ENCODE measurements at regions not wholly inside any gene's neighbourhood (a gene's known extent, or its start where the extent isn't known, plus 50 kb on each side); places are given as distances from the start of the nearest gene placed in this dataset.

DNA sequence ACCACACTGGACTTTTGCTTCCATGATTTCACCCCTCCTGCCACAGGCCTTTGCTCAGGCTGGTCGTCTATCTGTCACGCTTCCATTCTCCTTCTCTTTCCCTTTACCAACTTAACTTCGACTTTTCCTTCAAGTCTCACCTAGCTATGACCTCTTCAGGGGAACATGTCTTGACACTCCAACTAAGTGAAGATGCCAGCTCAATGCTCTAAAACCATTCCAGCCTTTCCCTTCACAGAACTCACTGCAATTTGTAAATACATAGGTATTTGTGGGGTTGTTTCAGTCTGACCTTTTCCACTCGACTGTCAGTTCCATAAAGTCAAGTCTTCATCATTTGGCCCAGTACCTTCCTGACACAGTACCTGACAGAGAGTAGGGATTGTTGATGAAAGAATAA lies 358.6 kb upstream of the CAMK1G start (continued):
- TF ChIP-seq, protein P1, sequence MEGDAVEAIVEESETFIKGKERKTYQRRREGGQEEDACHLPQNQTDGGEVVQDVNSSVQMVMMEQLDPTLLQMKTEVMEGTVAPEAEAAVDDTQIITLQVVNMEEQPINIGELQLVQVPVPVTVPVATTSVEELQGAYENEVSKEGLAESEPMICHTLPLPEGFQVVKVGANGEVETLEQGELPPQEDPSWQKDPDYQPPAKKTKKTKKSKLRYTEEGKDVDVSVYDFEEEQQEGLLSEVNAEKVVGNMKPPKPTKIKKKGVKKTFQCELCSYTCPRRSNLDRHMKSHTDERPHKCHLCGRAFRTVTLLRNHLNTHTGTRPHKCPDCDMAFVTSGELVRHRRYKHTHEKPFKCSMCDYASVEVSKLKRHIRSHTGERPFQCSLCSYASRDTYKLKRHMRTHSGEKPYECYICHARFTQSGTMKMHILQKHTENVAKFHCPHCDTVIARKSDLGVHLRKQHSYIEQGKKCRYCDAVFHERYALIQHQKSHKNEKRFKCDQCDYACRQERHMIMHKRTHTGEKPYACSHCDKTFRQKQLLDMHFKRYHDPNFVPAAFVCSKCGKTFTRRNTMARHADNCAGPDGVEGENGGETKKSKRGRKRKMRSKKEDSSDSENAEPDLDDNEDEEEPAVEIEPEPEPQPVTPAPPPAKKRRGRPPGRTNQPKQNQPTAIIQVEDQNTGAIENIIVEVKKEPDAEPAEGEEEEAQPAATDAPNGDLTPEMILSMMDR (conservative IDR thresholded peaks at IDR 0.05; ENCODE audit: low read depth in 2 of 2) = no peak
- TF ChIP-seq, protein P2, sequence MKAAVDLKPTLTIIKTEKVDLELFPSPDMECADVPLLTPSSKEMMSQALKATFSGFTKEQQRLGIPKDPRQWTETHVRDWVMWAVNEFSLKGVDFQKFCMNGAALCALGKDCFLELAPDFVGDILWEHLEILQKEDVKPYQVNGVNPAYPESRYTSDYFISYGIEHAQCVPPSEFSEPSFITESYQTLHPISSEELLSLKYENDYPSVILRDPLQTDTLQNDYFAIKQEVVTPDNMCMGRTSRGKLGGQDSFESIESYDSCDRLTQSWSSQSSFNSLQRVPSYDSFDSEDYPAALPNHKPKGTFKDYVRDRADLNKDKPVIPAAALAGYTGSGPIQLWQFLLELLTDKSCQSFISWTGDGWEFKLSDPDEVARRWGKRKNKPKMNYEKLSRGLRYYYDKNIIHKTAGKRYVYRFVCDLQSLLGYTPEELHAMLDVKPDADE (IDR thresholded peaks at IDR 0.05) = no peak
- TF ChIP-seq, protein P3, sequence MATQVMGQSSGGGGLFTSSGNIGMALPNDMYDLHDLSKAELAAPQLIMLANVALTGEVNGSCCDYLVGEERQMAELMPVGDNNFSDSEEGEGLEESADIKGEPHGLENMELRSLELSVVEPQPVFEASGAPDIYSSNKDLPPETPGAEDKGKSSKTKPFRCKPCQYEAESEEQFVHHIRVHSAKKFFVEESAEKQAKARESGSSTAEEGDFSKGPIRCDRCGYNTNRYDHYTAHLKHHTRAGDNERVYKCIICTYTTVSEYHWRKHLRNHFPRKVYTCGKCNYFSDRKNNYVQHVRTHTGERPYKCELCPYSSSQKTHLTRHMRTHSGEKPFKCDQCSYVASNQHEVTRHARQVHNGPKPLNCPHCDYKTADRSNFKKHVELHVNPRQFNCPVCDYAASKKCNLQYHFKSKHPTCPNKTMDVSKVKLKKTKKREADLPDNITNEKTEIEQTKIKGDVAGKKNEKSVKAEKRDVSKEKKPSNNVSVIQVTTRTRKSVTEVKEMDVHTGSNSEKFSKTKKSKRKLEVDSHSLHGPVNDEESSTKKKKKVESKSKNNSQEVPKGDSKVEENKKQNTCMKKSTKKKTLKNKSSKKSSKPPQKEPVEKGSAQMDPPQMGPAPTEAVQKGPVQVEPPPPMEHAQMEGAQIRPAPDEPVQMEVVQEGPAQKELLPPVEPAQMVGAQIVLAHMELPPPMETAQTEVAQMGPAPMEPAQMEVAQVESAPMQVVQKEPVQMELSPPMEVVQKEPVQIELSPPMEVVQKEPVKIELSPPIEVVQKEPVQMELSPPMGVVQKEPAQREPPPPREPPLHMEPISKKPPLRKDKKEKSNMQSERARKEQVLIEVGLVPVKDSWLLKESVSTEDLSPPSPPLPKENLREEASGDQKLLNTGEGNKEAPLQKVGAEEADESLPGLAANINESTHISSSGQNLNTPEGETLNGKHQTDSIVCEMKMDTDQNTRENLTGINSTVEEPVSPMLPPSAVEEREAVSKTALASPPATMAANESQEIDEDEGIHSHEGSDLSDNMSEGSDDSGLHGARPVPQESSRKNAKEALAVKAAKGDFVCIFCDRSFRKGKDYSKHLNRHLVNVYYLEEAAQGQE (IDR thresholded peaks at IDR 0.05; ENCODE audit: unreplicated experiment) = no peak
- TF ChIP-seq ZNF114 (CRISPR knock-in tag; IDR thresholded peaks at IDR 0.05) = no peak
- TF ChIP-seq EZH2phosphoT487 (IDR thresholded peaks at IDR 0.05; ENCODE audit: unreplicated experiment) = no peak

DNA sequence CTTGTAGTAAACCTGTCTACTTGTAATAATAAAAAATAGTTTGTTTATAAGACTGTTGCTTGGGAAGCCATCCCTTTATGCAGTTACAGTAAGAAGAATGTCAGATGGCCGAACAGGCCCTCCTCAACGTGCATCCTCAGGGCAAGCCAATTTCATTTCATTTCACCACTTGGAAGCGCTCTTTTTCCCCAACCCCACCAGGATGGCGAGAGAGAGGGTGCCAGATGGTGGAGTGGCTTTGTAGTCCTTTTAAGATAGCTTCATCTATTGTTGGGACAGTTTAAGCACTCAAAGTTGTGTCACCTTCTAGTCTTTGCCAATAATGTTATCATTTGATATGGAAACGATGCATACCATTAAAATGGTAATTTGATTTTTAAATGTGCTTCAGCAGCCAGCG lies 356.3 kb upstream of the CAMK1G start:
- Histone ChIP-seq H3K4me2 (peak overlapping the region; percentile 13; the same call in 1 of the 2 replicates), H4K20me1 (replicated peaks; ENCODE audit: insufficient read depth) (no peaks in the 10 kb centered on the region), H3K79me2 (replicated peaks; ENCODE audit: insufficient read depth) (no peaks in the 10 kb centered on the region), H3K36me3 (ENCODE audit: insufficient read depth) (no peaks in the 10 kb centered on the region), H3K27ac (ENCODE audit: low read depth) (no peak overlapping the region), H3K27me3 (ENCODE audit: insufficient read depth) (no peaks in the 10 kb centered on the region), H3F3A (replicated peaks; ENCODE audit: low read depth) (no peaks in the 10 kb centered on the region), H3K9me2 (ENCODE audit: insufficient read depth) (peaks cover 7% of the 10 kb centered on the region; the same call in 1 of the 2 replicates), H3K4me1 (ENCODE audit: insufficient read depth) (peaks cover 16% of the 10 kb centered on the region), H2AFZ (no peak overlapping the region), H3K4me3 (no peak overlapping the region)
- peak; percentile 28; the same call in 2 of the 3 replicates for ATAC-seq
- TF ChIP-seq ZNF114 (CRISPR knock-in tag; IDR thresholded peaks at IDR 0.05) = no peak
- TF ChIP-seq STAT1 (IDR thresholded peaks at IDR 0.05; ENCODE audit: unreplicated experiment) = no peak
- no peak for TF ChIP-seq JUNB (IDR thresholded peaks at IDR 0.05; ENCODE audit: unreplicated experiment)
- no peak for TF ChIP-seq POLR2AphosphoS5 (IDR thresholded peaks at IDR 0.05; ENCODE audit: low read depth)
- TF ChIP-seq, protein P1 (conservative IDR thresholded peaks at IDR 0.05; ENCODE audit: low read depth in 2 of 2) = peak in 1 of 2 experiments; percentile 42; a peak in 2 of 4 replicates
- Mint-ChIP-seq H3K4me3 (no peak overlapping the region), H3K4me1 (peaks cover 16% of the 10 kb centered on the region), H3K27me3 (ENCODE audit: insufficient read depth, low read depth, poor library complexity) (peaks cover 3% of the 10 kb centered on the region), H3K36me3 (ENCODE audit: low read depth) (peaks cover under 1% of the 10 kb centered on the region; the same call in 2 of the 3 replicates), H3K27ac (no peak overlapping the region), H3K9me3 (peaks cover 9% of the 10 kb centered on the region)
- DNase-seq (ENCODE audit: low spot score) = peak; percentile 35

Measured in GM23338 (cell line).